ENCODE measurements at regions not wholly inside any gene's neighbourhood (a gene's known extent, or its start where the extent isn't known, plus 50 kb on each side); places are given as distances from the start of the nearest gene placed in this dataset.

DNA sequence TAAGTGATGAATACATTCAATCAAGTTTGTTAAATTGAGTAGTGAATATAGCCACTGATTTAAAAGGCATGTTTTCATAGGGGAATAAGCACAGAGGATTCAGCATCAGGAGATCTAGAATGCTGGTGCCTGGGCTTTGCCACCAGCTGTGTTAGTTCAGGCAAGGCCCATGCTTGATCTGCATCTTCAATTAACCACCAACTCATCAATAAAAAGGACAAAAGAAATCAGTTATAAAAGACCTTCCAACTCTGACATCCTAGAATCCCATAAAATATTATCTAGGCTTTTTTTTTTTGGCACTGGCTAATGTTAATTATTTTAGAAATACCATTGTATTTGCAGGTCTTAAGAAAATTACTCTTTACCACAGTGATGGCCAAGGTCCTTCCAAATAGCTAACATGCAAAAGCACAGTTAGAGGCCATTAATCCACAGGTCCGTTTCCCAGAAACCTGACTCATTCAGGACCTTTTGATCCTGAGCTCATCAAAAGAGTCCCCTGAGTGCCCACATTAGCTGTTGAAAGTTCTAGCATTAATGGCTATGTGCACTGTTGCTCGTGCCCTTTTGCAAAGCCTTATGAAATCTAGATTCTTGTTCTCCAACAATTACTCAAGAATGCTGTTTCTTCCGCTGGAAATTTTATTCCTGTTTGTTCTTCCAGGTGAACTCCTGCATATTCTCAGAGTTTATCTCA is 170.0 kb downstream of the CYRIA start:
- TF ChIP-seq, protein P1, sequence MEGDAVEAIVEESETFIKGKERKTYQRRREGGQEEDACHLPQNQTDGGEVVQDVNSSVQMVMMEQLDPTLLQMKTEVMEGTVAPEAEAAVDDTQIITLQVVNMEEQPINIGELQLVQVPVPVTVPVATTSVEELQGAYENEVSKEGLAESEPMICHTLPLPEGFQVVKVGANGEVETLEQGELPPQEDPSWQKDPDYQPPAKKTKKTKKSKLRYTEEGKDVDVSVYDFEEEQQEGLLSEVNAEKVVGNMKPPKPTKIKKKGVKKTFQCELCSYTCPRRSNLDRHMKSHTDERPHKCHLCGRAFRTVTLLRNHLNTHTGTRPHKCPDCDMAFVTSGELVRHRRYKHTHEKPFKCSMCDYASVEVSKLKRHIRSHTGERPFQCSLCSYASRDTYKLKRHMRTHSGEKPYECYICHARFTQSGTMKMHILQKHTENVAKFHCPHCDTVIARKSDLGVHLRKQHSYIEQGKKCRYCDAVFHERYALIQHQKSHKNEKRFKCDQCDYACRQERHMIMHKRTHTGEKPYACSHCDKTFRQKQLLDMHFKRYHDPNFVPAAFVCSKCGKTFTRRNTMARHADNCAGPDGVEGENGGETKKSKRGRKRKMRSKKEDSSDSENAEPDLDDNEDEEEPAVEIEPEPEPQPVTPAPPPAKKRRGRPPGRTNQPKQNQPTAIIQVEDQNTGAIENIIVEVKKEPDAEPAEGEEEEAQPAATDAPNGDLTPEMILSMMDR (IDR thresholded peaks at IDR 0.05) = no peak
- TF ChIP-seq ZFX (IDR thresholded peaks at IDR 0.05; ENCODE audit: borderline replicate concordance) = no peak

Data from 22Rv1 (cell line).